NCI-H2107 treated with DMSO at 0.1 percent for 48 hours (cell line): ENCODE measurements at regions not wholly inside any gene's neighbourhood (a gene's known extent, or its start where the extent isn't known, plus 50 kb on each side); places are given as distances from the start of the nearest gene placed in this dataset.

Source experiments
- DNase-seq: peaks from one replicate; lab custom pipeline; 2025; ENCODE audit not compliant: unreplicated experiment; lab: John Stamatoyannopoulos, UW

DNA sequence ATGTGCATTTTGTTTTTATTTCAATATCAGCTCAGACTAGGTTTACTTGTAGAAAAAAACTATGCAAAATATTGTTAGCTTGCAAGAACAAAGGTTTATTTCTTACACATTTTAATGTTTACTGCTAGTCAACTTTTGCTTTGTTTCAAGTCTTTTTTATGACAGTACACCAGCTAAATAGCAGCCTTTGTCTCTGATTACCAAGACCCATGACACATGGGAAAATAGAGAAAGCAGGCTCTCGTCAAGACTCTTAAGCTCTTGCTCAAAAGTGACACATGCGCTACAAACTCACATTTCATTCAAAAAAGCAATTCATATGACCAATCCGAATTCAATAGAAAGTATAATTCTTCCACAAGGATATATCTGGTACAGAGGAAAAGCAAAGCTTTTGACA, 642.3 kb upstream of the SLITRK1 start:
- DNase-seq: no peak

DNA sequence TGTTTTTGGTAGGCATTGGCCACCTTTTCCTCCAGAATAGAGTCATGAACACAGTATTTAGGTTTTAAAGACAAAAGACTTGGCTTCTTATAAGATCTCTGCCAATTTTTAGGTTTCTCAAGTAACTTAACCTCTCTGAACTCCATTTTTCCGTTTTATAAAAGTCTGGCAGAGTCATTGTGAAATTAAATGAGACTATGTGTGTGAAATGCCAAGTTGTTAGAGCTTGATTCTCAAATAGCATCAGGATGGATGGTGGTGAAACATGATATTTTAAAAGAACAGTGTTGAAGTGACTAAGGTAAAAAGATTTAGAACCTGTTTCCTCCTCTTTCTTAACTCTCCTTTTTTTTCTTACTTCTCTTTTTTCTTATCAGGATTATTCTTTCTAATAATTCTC, 617.7 kb upstream of the SLITRK1 start:
- DNase-seq: no peak

DNA sequence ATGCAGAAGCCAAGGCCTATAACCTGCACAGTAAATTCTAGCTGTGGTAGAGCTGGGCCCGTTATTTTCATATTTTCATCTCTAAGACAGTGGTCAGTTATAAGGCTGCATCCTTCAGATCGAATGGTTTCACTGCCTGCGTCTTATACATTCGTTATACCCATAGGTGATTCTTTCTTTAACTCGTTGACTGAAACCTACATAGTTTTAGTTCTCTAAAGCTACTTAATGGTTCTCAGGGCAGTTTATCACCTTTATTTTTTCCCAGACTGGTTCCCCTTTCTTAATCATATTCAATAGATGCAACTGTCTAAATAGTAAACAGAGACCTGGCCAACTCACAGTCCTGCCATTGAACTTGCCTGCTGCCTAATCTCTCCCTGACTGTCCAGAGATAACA, 615.3 kb upstream of the SLITRK1 start:
- DNase-seq: no peak

DNA sequence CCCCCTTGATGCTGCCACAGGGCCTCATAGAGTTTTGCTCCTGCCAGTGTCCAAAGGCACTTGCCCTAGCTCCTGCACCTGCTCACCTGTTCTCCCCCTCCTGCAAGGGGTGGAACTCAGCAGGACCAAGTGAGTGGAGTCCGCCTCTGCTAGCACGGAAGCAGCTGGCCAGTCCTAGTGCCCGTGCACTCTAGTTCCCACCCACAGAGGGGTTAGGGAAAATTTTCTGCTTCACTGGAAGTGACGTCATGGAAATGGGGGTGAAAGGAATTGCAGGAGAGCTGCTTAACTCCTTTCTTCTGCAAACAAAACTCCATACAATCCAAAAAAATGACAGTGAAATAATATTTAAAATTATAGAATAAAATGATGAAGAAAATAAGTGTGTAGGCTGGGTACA, 609.7 kb upstream of the SLITRK1 start:
- DNase-seq: no peak

DNA sequence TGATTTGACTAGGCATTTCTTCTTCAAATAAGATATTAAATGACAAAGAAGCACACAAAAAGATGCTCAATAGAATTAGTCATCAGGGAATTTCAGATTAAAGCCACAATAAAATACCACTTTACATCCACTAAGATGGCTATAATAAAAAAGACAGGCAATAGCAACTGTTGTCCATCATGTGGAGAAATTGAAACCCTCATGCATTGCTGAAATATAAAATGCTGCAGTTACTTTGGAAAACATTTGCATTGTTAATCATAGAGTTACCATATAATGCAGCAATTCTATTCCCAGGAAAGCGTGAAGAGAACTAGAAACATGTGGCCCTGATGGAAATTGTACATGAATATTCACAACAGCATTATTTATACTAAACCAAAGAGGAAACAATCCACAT, 605.5 kb upstream of the SLITRK1 start:
- DNase-seq: no peak

DNA sequence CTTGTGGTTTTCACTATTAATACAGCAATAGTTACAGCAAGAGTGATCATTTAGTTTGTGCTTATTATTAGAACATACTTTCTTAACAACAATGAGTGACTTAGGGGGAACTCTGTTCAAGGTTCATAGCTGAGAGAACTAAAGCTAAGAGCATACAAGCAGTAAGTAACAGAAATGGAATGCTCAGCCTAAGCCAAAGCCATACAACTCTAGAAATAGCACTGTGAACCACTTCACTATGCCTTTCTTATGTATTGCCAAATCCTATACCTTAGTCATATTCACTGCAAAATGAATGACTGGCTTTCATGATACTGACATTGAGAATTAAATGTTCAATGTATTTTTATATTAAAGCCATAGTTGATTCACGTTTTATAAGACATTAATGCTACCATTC, 599.7 kb upstream of the SLITRK1 start:
- DNase-seq: no peak

DNA sequence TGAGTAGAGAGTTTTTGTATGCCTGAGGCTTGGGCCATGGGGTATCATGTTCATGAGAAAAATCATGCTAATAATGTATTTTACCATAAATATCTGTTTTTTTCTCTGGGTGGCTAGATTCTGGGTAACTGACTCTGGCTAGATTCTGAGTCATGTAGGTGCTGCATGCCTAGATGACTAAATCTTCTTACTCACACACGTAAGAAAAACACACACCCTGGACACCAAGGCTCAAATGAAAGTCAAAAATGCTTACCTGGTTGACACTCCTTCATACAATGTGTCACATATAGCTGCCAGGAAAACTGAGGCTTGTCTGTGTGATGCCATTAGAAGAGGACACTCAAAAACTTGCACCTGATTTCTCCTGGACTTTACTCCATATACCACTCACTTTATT, 597.4 kb upstream of the SLITRK1 start:
- DNase-seq: no peak

DNA sequence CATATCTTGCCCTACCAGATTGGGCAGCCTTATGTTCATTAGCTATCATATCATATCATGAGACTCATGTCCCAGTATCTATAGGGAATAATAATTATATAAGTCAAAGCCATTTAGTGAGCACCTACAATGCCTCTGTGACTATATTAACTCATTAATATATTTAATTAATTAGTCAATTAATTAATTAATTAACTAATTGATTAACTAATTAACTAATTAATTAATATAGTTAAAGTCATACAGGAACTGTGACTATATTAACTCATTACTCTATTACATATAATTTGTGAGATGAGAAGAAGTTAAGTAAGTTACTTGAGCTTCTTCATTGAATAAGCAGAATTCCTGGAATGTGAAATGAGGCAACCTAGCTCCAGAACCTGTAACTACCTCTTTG, 588.3 kb upstream of the SLITRK1 start:
- no peak for DNase-seq

DNA sequence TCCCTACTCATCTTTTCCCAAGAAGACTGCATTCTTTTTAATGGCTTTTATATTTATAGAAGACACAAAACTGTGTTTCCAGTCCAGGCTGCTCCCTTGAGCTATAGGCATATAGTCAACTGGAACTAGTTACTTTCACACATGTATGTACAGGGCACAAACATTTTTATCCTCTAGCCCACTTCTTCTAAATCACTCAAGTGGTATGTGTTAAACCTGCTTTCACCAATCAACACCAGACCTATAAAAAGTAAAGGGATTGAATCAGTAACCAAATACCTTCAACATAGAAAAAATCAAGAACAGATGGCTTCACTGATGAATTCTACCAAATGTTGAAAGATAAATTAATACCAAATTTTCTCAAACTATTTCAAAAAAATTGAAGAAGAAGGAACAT, 584.2 kb upstream of the SLITRK1 start:
- no peak for DNase-seq

DNA sequence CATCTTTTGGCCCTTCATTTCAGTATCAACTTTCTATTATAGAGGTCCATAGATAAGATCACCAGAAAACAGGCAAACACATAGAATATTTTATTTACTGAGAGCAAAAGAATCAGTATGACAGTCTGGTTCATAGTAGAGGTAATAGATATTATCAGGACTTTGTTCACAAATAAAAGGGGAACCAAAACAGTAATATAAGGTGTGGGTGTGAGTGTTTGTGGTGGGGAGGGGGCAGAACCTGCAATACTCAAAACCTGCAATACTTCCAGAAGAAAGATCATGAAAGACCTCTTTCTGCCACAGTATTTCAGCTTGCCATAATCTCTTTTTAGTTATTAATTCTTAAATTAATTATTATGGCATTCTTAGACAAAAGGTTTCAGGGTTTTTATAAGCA, 578.7 kb upstream of the SLITRK1 start:
- no peak for DNase-seq

DNA sequence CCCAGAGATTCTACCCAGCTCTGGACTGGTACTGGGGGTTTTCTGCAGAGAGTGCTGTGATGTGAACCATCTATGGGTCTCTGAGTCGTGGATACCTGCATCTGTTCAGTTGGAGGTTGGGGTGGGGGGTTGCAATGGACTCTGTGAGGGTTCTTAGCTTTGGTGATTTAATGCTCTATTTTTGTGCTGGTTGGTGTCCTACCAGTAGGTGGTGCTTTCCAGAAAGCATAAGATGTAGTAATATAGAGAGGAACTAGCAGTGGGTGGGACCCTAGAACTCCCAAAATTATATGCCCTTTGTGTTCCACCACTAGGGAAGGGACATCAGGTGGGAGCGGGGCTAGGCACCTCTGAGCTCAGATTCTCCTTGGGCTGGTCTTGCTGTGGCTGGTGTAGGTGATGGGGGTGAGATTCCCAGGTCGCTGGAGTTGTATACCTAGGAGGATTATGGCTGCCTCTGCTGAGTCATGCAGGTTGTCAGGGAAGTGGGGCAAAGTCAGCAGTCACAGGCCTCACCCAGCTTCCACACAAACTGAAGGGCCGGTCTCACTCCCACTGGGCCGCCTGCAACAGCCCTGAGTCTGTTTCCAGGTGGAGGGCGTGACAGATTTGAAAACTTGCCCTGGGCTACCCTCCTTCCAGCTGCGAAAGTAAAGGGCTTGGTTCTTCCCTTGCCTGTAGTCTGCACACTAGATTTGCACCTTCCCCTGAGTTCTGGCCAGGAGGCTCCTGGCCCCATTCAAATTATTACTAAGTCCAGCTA, 573.0 kb upstream of the SLITRK1 start:
- DNase-seq: no peak

DNA sequence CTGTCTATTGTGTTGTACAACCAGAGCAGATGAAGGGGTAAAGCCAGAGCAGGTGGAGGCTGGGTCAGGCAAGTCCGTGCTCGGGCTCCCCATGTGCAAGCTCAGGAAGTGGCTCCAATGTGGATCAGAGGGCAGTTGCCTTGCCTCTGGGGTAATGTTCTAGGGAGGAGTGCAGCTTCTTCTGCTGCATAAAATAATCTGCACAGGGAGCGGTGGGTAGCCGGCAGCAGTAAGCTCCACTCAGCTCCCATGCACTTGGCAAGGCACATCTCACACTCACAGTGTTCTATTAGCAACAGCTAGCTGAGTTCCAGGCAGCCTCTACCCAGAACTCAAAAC, 565.3 kb upstream of the SLITRK1 start:
- DNase-seq: no peak

DNA sequence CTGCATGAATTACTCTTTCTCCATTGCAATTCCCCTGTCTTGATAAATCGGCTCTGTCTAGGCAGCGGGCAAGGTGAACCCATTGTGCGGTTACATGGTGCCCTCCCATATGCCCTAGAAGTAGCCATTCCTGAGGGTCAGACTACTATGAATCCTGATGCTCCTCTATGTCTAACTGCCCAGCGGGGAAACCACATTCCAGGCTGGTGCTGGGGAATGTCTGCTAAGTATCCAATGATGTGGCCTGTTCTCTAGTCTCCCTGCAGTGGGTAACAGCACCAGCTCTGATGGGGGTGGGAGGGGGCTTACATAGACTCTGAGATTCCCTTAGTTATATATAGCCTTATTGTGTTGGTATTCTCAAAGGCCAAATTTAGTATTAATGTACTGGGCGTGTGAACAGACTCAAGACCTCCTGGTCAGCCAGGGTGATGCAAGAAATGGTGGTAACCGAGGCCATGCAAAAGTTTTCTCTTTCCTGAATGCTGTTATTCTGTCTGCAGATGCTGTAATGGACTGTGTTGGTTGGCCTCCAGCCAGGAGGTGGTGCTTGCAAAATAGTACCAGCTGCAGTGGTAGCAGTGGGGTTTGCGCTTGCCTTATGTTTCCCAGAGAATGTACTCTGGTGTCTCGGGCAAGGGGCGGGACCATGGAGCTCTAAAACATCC, 564.8 kb upstream of the SLITRK1 start:
- peak; percentile 51 for DNase-seq

DNA sequence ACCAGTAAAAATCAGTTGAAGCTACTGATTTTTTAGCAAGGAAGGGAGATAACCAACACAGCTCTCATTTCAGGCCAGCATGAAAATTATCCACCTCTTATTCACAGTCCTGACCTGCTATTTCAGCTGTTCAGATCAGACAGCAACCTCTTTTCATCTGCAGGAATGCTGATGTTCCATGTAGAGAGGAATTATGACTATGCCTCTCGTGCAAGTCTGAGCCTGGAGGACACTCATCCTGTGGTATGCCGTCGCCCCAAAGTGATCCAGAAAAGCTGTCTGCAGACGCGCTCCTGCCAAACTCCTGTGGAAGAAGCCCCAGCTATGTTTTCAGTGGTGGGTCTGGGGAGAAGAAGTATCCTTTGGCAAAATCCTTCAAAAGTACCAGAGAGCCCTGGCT, 563.5 kb upstream of the SLITRK1 start:
- no peak for DNase-seq

DNA sequence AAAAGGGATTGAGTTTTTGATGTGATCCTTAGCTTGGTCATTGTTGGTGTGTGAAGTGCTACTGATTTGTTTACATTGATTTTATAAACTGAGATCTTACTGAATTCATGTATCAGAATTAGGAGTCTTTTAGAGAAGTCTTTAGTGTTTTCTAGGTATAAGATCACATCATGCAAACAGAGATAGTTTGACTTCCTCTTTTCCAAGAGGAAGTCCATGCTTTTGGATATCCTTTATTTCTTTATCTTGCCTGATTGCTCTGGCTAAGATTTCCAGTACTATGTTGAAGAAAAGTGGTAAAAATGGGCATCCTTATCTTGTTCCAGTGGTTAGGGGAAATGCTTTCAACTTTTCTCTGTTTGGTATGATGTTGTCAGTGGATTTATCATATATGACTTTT, 561.2 kb upstream of the SLITRK1 start:
- no peak for DNase-seq

DNA sequence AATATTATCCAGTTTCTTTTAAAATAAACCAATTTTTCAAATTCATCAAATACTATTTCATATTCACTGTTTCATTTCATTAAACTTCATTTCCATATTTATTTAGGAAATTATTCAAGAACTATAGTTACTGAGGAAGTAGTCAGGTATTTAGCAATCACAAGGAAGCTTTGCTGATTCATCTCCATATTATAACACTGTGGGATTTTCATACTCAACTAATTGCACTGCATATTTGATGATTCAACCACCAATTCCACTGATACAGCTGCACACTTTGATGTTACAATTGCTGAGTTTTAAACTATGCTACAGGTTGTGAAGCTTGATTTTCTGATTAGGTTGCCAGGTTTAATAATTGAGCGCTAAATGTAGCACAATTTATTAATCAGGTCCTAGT, 556.8 kb upstream of the SLITRK1 start:
- DNase-seq: no peak

DNA sequence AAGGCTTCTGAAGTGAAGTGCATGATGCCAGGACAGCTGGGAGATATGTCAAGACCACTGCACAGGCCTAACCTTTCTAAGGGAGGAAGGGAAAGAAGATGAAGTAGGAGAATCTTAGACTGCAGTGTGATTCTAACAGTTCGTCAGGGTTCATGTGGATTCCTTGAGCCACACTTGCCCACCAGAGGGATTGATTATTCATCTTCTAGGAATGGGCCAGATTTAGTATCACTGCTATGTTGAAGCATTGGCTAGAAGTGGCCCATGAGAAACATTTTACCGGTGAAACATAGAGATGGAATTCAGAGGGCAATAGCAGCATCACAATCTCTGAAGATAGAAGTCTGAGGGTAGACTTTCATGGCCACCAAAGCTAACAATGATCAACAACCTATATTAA, 550.8 kb upstream of the SLITRK1 start:
- no peak for DNase-seq

DNA sequence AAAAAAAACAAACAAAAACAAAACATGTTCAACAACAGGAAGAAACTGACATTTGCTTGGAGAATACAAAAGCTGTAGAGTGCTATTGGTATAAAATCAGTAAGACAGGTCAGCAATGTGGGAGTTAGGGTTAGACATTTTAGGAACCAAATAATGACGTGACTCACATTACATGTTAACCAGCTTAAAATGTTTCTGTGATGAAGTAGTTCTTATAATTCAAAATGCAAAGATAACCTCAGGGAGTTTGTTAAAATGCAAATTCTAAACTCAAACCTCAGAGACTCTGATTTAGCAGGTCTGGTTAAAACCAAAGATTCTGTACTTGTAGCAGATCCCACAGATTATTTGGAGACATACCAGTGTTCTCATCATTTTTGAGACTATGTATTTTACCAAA, 549.4 kb upstream of the SLITRK1 start:
- no peak for DNase-seq

DNA sequence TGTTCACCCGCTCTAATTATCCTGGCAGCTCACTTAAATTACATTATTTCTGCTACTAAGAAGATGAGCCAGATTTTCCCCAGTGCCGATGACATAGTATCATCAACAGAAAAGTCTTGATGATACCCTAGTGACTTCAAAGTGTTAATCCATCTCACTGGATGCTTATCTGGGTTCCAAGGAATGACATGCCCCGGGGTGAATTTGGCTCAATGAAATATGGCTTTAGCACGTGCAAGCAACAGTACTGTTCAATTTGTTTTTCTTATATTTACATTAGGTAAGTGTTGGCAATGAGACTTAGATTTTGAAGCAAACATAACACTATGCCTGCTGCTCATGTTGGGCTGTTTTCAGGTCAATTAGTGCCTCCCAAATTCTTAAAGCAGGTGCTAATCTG, 548.2 kb upstream of the SLITRK1 start:
- no peak for DNase-seq

DNA sequence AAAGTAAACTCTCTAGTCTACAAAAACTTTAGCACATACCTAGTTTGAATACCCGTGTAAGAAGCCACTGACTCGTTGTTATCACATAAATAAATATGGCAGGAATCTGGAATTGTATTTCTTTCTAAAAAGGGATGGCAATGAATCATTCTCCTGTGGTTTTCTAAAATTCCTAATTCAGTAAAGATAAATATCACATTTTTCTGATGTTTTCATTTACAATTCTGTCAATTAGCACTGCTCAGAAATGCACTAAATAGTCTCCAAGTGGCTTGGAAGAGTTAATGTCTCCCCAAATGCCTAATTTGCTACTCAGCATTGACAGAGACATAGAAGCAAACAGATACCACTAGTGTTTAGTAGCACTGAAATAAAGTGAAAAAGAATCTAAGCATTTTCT, 547.7 kb upstream of the SLITRK1 start:
- DNase-seq: no peak

DNA sequence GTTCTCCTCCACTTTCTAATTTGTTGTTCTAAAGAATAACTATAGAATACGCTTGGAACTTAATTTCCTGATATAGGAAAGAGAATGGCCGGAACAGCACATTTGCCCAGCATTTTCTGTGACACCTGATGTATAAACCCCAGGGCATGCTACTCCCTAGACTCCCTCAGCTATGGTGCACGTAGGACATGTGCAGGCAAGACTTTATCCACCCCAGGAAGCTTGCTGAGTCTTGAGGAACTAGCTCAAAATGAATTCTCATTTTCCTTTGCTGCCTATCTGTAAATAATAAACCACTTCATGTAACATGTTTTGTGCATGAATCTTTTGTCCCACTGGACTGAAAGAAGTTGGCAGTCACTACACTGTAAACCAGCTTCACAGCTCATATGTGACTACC, 535.8 kb upstream of the SLITRK1 start:
- DNase-seq: no peak

DNA sequence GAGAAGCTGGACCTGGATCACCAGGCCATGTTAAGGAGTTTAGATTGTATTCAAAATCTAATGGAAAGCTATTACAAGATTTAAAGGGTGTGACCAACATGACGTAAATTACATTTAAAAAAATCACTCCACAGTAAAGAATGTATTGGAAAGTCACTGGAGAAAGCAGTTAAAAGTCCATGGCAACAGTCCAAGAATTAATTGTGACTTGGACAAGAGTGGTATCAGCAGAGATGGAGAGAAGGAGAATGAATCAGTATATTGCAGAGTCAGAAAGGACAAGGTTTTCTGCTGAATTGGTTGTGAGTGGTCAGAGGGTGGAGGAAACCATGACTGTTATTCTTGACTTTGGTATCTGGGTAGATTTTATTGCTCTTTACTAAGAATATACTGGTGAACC, 535.1 kb upstream of the SLITRK1 start:
- no peak for DNase-seq

DNA sequence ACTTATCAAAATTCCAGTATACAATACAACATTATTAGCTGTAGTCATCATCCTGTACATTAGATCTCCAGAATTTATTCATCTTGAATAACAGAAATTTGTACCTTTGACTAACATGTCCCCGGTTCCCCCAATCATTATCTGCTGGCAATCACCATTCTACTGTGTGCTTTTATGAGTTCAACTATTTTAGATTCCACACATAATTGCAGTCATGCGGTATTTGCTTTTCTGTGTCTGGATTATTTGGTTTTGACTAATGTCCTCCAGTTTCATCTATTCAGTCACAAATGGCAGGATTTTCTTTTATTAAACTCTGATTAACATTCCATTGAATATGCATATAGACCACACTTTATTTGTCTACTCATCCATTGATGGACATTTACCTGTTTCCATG, 530.7 kb upstream of the SLITRK1 start:
- no peak for DNase-seq
